Lower lobe of right lung (tissue), 2 donors: ENCODE measurements at regions not wholly inside any gene's neighbourhood (a gene's known extent, or its start where the extent isn't known, plus 50 kb on each side); places are given as distances from the start of the nearest gene placed in this dataset.

Experiments
- ATAC-seq, 2 donors: fragments of 200-7000 bp; cut with Tn5 transposase; one replicate each; pipeline ENCODE4 v1.9.1; 2020 to 2022; ENCODE audit warnings: mild to moderate bottlenecking in 2 of 2, moderate library complexity in 2 of 2
- DNase-seq: peaks from one replicate; pipeline ENCODE4 v3.0.0-alpha.2; 2020
- H3K27ac ChIP-seq: fragments of 200-600 bp; one replicate; pipeline ENCODE4 v1.8.0; 2022
- H3K27me3 ChIP-seq: fragments of 200-600 bp; one replicate; pipeline ENCODE4 v1.8.0; 2022; ENCODE audit warnings: low read depth
- H3K36me3 ChIP-seq: fragments of 200-600 bp; one replicate; pipeline ENCODE4 v1.8.0; 2022; ENCODE audit warnings: mild to moderate bottlenecking
- H3K4me1 ChIP-seq: fragments of 200-600 bp; one replicate; pipeline ENCODE4 v1.8.0; 2022
- H3K4me3 ChIP-seq: fragments of 200-600 bp; one replicate; pipeline ENCODE4 v1.8.0; 2022; ENCODE audit warnings: mild to moderate bottlenecking
- H3K9me3 ChIP-seq: fragments of 200-600 bp; one replicate; pipeline ENCODE4 v1.8.0; 2022
- CTCF ChIP-seq: fragments of 200-600 bp; IDR thresholded peaks from one replicate; pipeline ENCODE4 v1.8.0; 2022; ENCODE audit warnings: antibody characterized with exemption, mild to moderate bottlenecking
- intact Hi-C: fragments of 100-400 bp; cut with DNase I; formaldehyde crosslinking; loops from one replicate; pipeline ENCODE4 v1.11.0; 2022
- donor health status: DM: no; HTN: yes; CAD: no; lungs with severe emphysema.

GRCh38 chr3:1037631-1038030, 55.2 kb upstream of the CNTN6 start:
- ATAC-seq (no peak), DNase-seq (no peak)
- Histone ChIP-seq H3K4me3 (no peak overlapping the region), H3K27me3 (no peaks in the 10 kb centered on the region), H3K36me3 (no peaks in the 10 kb centered on the region), H3K27ac (no peak overlapping the region), H3K4me1 (no peaks in the 10 kb centered on the region), H3K9me3 (no peaks in the 10 kb centered on the region)
- no peak for TF ChIP-seq CTCF
- intact Hi-C loops = no loop called here
